ENCODE measurements at regions not wholly inside any gene's neighbourhood (a gene's known extent, or its start where the extent isn't known, plus 50 kb on each side); places are given as distances from the start of the nearest gene placed in this dataset.

GRCh38 chr2:236840857-236841256 is 244.8 kb upstream of the COPS8 start:
- Histone ChIP-seq H3K27ac (peak overlapping the region in 6 of 12 donors; percentile 6 to 72 (median 51)), H3K36me3 (no peaks in the 10 kb centered on the region), H3K27me3 (no peaks in the 10 kb centered on the region), H3K9me3 (no peaks in the 10 kb centered on the region), H3K4me3 (no peak overlapping the region), H3K4me1 (peaks cover 0 to 9% (median 0%) of the 10 kb centered on the region in 12 donors)
- ATAC-seq (peak in 2 of 4 donors; percentile 24 to 65), DNase-seq (peak in 3 of 5 donors; percentile 48 to 57 (median 52))
- no peak for TF ChIP-seq POLR2A (IDR thresholded peaks at IDR 0.05)
- WGBS, 4 donors: 56 to 70% (median 67%) methylated on average over 7 of the region's 7 CpGs
- intact Hi-C loops (cut with DNase I): no loop called here

DNA sequence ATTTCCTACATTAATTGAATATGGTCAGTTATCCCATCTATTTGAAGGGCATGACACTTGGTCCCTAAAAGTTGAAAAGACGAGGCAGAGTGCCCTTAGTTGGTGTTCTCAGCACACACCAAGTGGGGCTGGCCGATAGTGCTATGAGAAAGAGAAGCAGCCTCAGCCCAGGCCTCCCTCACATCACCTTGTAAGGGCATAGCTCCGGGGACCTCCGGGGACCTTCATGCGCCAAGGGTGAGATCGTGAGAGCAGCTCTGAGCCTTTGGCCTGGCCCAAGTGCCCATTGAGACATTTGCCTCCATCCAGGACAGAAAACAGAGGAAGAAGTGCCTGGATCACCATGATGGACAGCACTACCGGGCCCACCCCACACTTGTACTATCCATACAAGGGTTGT is 244.3 kb upstream of the COPS8 start:
- Histone ChIP-seq H3K4me1 (peaks cover 0 to 9% (median 0%) of the 10 kb centered on the region in 12 donors), H3K27ac (peak overlapping the region in 3 of 12 donors; percentile 51 to 65 (median 52)), H3K4me3 (no peak overlapping the region), H3K27me3 (no peaks in the 10 kb centered on the region), H3K36me3 (no peaks in the 10 kb centered on the region), H3K9me3 (no peaks in the 10 kb centered on the region)
- TF ChIP-seq POLR2A (IDR thresholded peaks at IDR 0.05): no peak
- TF ChIP-seq, protein P1, sequence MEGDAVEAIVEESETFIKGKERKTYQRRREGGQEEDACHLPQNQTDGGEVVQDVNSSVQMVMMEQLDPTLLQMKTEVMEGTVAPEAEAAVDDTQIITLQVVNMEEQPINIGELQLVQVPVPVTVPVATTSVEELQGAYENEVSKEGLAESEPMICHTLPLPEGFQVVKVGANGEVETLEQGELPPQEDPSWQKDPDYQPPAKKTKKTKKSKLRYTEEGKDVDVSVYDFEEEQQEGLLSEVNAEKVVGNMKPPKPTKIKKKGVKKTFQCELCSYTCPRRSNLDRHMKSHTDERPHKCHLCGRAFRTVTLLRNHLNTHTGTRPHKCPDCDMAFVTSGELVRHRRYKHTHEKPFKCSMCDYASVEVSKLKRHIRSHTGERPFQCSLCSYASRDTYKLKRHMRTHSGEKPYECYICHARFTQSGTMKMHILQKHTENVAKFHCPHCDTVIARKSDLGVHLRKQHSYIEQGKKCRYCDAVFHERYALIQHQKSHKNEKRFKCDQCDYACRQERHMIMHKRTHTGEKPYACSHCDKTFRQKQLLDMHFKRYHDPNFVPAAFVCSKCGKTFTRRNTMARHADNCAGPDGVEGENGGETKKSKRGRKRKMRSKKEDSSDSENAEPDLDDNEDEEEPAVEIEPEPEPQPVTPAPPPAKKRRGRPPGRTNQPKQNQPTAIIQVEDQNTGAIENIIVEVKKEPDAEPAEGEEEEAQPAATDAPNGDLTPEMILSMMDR (IDR thresholded peaks at IDR 0.05): no peak
- peak in 1 of 5 donors; percentile 29 for DNase-seq
- WGBS, 4 donors: 82 to 94% (median 88%) methylated on average over 6 to 7 of the region's 7 CpGs
- ATAC-seq: peak in 2 of 4 donors; percentile 18 to 48
- intact Hi-C loops (cut with DNase I): no loop called here

- WGBS, 4 donors: 93 to 98% (median 96%) methylated on average over 11 of the region's 11 CpGs
- DNase-seq: no peak
- no peaks in the 10 kb centered on the region for H3K9me3 ChIP-seq
- no peak overlapping the region for H3K27ac ChIP-seq
- TF ChIP-seq, protein P1 (IDR thresholded peaks at IDR 0.05): no peak
- TF ChIP-seq POLR2A (IDR thresholded peaks at IDR 0.05): no peak
- no peaks in the 10 kb centered on the region for H3K27me3 ChIP-seq
- intact Hi-C loops (cut with DNase I): no loop called here
- ATAC-seq: no peak
- H3K4me3 ChIP-seq: no peak overlapping the region
- H3K4me1 ChIP-seq: peaks cover 0 to 9% (median 0%) of the 10 kb centered on the region in 12 donors
- H3K36me3 ChIP-seq: no peaks in the 10 kb centered on the region
Measured at GRCh38 chr2:236843161-236843968, 242.3 kb upstream of the COPS8 start.

DNA sequence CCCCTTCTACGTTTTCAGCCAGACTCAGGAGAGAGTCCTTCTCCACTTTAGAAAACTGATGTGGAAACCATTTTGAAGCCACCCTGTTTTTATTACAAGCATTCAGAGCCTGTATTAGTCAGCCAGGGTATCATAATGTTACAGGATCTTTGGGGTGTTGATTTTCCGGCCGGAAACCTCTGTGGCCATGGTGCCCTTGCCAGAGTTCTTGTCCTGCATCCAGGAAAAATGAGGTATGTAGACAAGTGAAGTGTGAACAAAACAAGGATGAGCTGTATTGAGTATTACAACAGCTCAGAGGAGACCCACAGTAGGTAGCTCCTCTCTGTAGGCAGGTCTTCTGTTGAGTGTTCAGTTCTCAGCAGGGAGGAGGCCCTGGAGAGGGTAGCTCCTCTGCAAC is 241.0 kb upstream of the COPS8 start:
- Histone ChIP-seq H3K4me3 (no peak overlapping the region), H3K9me3 (no peaks in the 10 kb centered on the region), H3K4me1 (peaks cover 0 to 9% (median 0%) of the 10 kb centered on the region in 12 donors), H3K27me3 (no peaks in the 10 kb centered on the region), H3K36me3 (no peaks in the 10 kb centered on the region), H3K27ac (no peak overlapping the region)
- TF ChIP-seq, protein P1 (IDR thresholded peaks at IDR 0.05): no peak
- TF ChIP-seq POLR2A (IDR thresholded peaks at IDR 0.05): no peak
- 78 to 96% (median 93%) methylated on average over 3 of the region's 3 CpGs for WGBS, 4 donors
- ATAC-seq (no peak), DNase-seq (no peak)
- intact Hi-C loops (cut with DNase I): no loop called here
